HCT116 (cell line): ENCODE measurements at regions not wholly inside any gene's neighbourhood (a gene's known extent, or its start where the extent isn't known, plus 50 kb on each side); places are given as distances from the start of the nearest gene placed in this dataset.

Experiments used
- ATAC-seq: fragments of 200-7000 bp; cut with Tn5 transposase; 2 replicates; pipeline ENCODE4 v1.9.1; 2020; ENCODE audit warnings: mild to moderate bottlenecking, moderate library complexity
- BruUV-seq: library from RNA; stranded (reverse); fragments of 400-500 nt; replicated peaks from 2 replicates; lab custom pipeline; 2021; lab: Mats Ljungman, UMichigan
- CTCF ChIA-PET: fragments of 300-600 bp; sonication (Branson Sonifier 250); formaldehyde crosslinking; loops from one replicate; lab custom pipeline; 2021; ENCODE audit warnings: antibody characterized with exemption; lab: Charles Lee
- POLR2A ChIA-PET: fragments of 300-600, 350-600 bp; sonication (Branson Sonifier 250); formaldehyde crosslinking; loops from one replicate; lab custom pipeline; 2021; ENCODE audit warnings: antibody characterized with exemption; lab: Charles Lee
- RAD21 ChIA-PET, 2 experiments: fragments of 300-600 bp; sonication (Branson Sonifier 250); formaldehyde crosslinking; loops; one replicate each; lab custom pipeline; 2023; ENCODE audit warnings: low total read pairs in 2 of 2; ENCODE audit not compliant: uncharacterized antibody in 2 of 2, unreplicated experiment in 2 of 2, low non-redundant PET in 1 of 2; lab: Charles Lee
- DNase-seq: peaks from one replicate; pipeline ENCODE4 v3.0.0-alpha.2; 2010; ENCODE audit warnings: low read depth, low spot score
- H2AFZ ChIP-seq: fragments of 200-600 bp; shearing (Covaris generic), sonication (generic); 2 replicates; pipeline ENCODE4 v1.6.1; 2017; ENCODE audit warnings: low read depth, mixed run types, mixed read lengths, antibody characterized with exemption, low read length; ENCODE audit not compliant: poor library complexity, severe bottlenecking
- H3K27ac ChIP-seq: 2 replicates; pipeline ENCODE4 v1.5.1; 2012; ENCODE audit warnings: low read depth, low read length
- H3K27me3 ChIP-seq: fragments of 200-600 bp; sonication (generic); 2 replicates; pipeline ENCODE4 v1.6.1; 2016; ENCODE audit warnings: mixed run types, low read length, mixed read lengths; ENCODE audit not compliant: insufficient read depth
- H3K36me3 ChIP-seq, 2 experiments: fragments of 200-500 bp in 1 of 2; fragments of 200-600 bp in 1 of 2; sonication (Bioruptor generic) in 1 of 2; sonication (generic) in 1 of 2; 2 replicates each; pipeline versions ENCODE4 v1.5.1 to v1.6.1; 2014 to 2016; ENCODE audit warnings: low read length in 2 of 2, inconsistent platforms in 1 of 2, mixed read lengths in 1 of 2, mixed run types in 1 of 2; ENCODE audit not compliant: insufficient read depth in 2 of 2, control insufficient read depth in 1 of 2
- H3K4me1 ChIP-seq, 2 experiments: fragments of 200-600 bp in 1 of 2; sonication (generic) in 1 of 2; 2 replicates each; pipeline versions ENCODE4 v1.5.1 to v1.6.1; 2012 to 2017; ENCODE audit warnings: low read length in 2 of 2, inconsistent platforms in 1 of 2, mild to moderate bottlenecking in 1 of 2, mixed read lengths in 1 of 2, mixed run types in 1 of 2, moderate library complexity in 1 of 2; ENCODE audit not compliant: insufficient read depth in 2 of 2, control insufficient read depth in 1 of 2
- H3K4me2 ChIP-seq: fragments of 200-600 bp; sonication (generic); 2 replicates; pipeline ENCODE4 v1.6.1; 2017; ENCODE audit warnings: mixed run types, low read length, mixed read lengths
- H3K4me3 ChIP-seq, 2 experiments: fragments of 200-600 bp in 1 of 2; sonication (generic) in 1 of 2; replicated peaks in 1 of 2; 2 replicates each; pipeline ENCODE4 v1.5.1; 2011 to 2016; ENCODE audit warnings: low read length in 2 of 2, control low read depth in 1 of 2, low read depth in 1 of 2, mild to moderate bottlenecking in 1 of 2, mixed read lengths in 1 of 2, mixed run types in 1 of 2
- H3K79me2 ChIP-seq: fragments of 200-600 bp; sonication (generic); 2 replicates; pipeline ENCODE4 v1.6.1; 2017; ENCODE audit warnings: mild to moderate bottlenecking, mixed run types, low read length, moderate library complexity, mixed read lengths; ENCODE audit not compliant: insufficient read depth
- H3K9ac ChIP-seq: fragments of 200-600 bp; sonication (generic); 2 replicates; pipeline ENCODE4 v1.6.1; 2016; ENCODE audit warnings: low read length, mixed read lengths
- H3K9me2 ChIP-seq: fragments of 200-600 bp; sonication (generic), shearing (Covaris generic); 2 replicates; pipeline ENCODE4 v1.6.1; 2017; ENCODE audit warnings: mixed run types, mild to moderate bottlenecking, moderate library complexity; ENCODE audit not compliant: insufficient read depth
- H3K9me3 ChIP-seq, 2 experiments: fragments of 200-500 bp in 1 of 2; fragments of 200-600 bp in 1 of 2; sonication (Bioruptor generic) in 1 of 2; sonication (generic) in 1 of 2; 2 replicates each; pipeline ENCODE4 v1.6.1; 2014 to 2017; ENCODE audit warnings: low read length in 2 of 2, mixed read lengths in 2 of 2, inconsistent platforms in 1 of 2, low read depth in 1 of 2, mild to moderate bottlenecking in 1 of 2, mixed run types in 1 of 2, moderate library complexity in 1 of 2; ENCODE audit not compliant: control insufficient read depth in 1 of 2, insufficient read depth in 1 of 2
- H4K20me1 ChIP-seq: fragments of 200-600 bp; sonication (generic), shearing (Covaris generic); 2 replicates; pipeline ENCODE4 v1.6.1; 2017; ENCODE audit warnings: mixed run types, mild to moderate bottlenecking, moderate library complexity; ENCODE audit not compliant: insufficient read depth
- EZH2phosphoT487 ChIP-seq: fragments of 200-600 bp; IDR thresholded peaks from 2 replicates; pipeline ENCODE4 v1.6.1; 2018; ENCODE audit warnings: antibody characterized with exemption, borderline replicate concordance
- POLR2AphosphoS5 ChIP-seq: IDR thresholded peaks from 2 replicates; pipeline ENCODE4 v1.6.1; 2011; ENCODE audit warnings: mild to moderate bottlenecking, low read depth, low read length, moderate library complexity
- YY1 ChIP-seq: IDR thresholded peaks from 2 replicates; pipeline ENCODE4 v1.6.1; 2011; ENCODE audit warnings: low read length, low read depth, moderate library complexity, mild to moderate bottlenecking; ENCODE audit not compliant: insufficient replicate concordance; ENCODE audit errors: extremely low read depth
- ZBTB33 ChIP-seq: IDR thresholded peaks from 2 replicates; pipeline ENCODE4 v1.6.1; 2011; ENCODE audit warnings: mild to moderate bottlenecking, low read length, moderate library complexity; ENCODE audit not compliant: insufficient replicate concordance; ENCODE audit errors: extremely low read depth
- intact Hi-C: fragments of 100-400 bp; cut with micrococcal nuclease; formaldehyde crosslinking; loops from 2 replicates; pipeline ENCODE4 v1.10.0; 2022
- TF ChIP-seq, protein P1 (sequence below): IDR thresholded peaks from 2 replicates; pipeline ENCODE4 v1.6.1; 2012

DNA sequence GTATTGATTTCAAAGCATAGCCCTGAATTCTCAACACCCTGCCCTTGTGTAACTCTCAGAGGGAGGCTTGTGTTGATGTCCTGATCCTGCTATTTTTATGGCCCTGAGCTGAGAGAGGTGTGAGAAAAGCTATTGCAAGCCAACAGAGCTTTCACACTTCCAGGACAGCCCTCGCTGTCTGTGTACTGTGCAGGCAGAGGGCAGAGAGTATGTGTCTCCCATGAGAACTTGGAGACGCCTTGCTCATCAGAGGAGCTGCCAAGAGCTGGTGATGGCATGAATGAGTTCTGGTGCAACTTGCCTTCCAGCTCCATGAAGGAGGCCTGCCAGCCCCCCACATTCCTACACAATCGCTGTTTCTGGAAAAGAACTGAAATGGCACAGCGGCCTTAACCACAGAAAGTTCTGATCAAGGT, 144.1 kb upstream of the AJAP1 start (continued):
- TF ChIP-seq ZBTB33 = no peak
- no peak for TF ChIP-seq EZH2phosphoT487

DNA sequence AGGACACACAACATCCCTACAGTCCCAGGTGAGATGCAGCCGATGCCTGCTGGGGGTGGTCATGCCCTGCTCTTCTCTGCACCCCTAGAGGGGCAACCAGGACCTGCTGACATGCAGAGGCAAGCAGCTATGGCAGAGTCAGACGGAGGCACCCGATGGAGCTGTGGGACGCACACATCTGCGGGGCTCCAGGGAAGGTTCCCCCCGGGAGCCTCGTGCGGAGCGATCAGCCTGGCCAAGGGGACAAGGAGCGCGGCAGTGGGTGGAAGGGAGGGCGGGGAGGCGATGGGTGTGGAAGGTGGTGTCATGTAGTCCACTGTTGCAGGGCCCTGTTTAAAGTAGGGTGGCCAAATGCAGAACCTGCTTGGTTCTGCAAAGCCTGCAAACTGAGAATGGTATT, 143.0 kb upstream of the AJAP1 start:
- CTCF ChIA-PET = no interaction called here
- no peaks in the 10 kb centered on the region for H3K4me1 ChIP-seq
- H4K20me1 ChIP-seq = no peaks in the 10 kb centered on the region
- POLR2A ChIA-PET = no interaction called here
- TF ChIP-seq EZH2phosphoT487 (no peak), YY1 (no peak), POLR2AphosphoS5 (no peak), ZBTB33 (no peak)
- TF ChIP-seq, protein P1, sequence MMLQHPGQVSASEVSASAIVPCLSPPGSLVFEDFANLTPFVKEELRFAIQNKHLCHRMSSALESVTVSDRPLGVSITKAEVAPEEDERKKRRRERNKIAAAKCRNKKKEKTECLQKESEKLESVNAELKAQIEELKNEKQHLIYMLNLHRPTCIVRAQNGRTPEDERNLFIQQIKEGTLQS = no peak
- TF ChIP-seq, all 23 proteins: peak for 0
- no peaks in the 10 kb centered on the region for H3K9me2 ChIP-seq
- BruUV-seq = no TSS peak
- intact Hi-C loops = no loop called here
- no peak for DNase-seq
- no peak for ATAC-seq
- no peak overlapping the region for H2AFZ ChIP-seq
- no peak overlapping the region for H3K9ac ChIP-seq
- RAD21 ChIA-PET = no interaction called here
- H3K79me2 ChIP-seq = no peaks in the 10 kb centered on the region
- H3K27me3 ChIP-seq = 0 out of 2 replicates have a peak, but pooled peaks cover 2% of the 10 kb centered on the region
- H3K36me3 ChIP-seq = no peaks in the 10 kb centered on the region
- H3K4me2 ChIP-seq = no peak overlapping the region
- H3K9me3 ChIP-seq = no peaks in the 10 kb centered on the region
- no peak overlapping the region for H3K27ac ChIP-seq
- no peak overlapping the region for H3K4me3 ChIP-seq
